Thyroid gland (tissue), 4 donors: ENCODE measurements at regions not wholly inside any gene's neighbourhood (a gene's known extent, or its start where the extent isn't known, plus 50 kb on each side); places are given as distances from the start of the nearest gene placed in this dataset.

Experiments used
- CTCF ChIP-seq, 6 experiments: fragments of 200-600 bp in 3 of 6; fragments of 450-650 bp in 3 of 6; sonication (generic) in 3 of 6; IDR thresholded peaks; one replicate each; pipeline ENCODE4 v1.5.1; 2016 to 2019; ENCODE audit warnings: antibody characterized with exemption in 6 of 6, mild to moderate bottlenecking in 2 of 6, inconsistent platforms in 1 of 6, moderate library complexity in 1 of 6
- POLR2A ChIP-seq, 2 donors: fragments of 450-650 bp; IDR thresholded peaks; one replicate each; pipeline ENCODE4 v1.6.1; 2017; ENCODE audit warnings: antibody characterized with exemption in 2 of 2, mild to moderate bottlenecking in 2 of 2, moderate library complexity in 1 of 2

- TF ChIP-seq CTCF (IDR thresholded peaks at IDR 0.05) (no peak), POLR2A (IDR thresholded peaks at IDR 0.05) (no peak)
These were observed 148.9 kb upstream of the PHACTR1 start for GRCh38 chr6:12567682-12568081.
